Pancreas (tissue), 10 donors: ENCODE measurements at regions not wholly inside any gene's neighbourhood (a gene's known extent, or its start where the extent isn't known, plus 50 kb on each side); places are given as distances from the start of the nearest gene placed in this dataset.

Source experiments
- ATAC-seq, 4 donors: fragments of 200-7000 bp; cut with Tn5 transposase; one replicate each; pipeline versions ENCODE4 v1.8.0 to v1.9.1; 2020; ENCODE audit warnings: mild to moderate bottlenecking in 4 of 4, moderate library complexity in 4 of 4
- DNase-seq, 6 donors: peaks; one replicate each; pipeline ENCODE4 v3.0.0-alpha.2; 2020
- FAIRE-seq: peaks from 2 replicates; lab custom pipeline; 2012; peaks lifted over from hg19 to GRCh38; lab: Jason Lieb, UNC
- H3K27ac ChIP-seq, 4 donors: fragments of 200-600 bp; sonication (generic); 1 replicate in 3 of 4; 2 replicates in 1 of 4; pipeline versions ENCODE4 v1.5.0 to v1.8.0; 2020
- H3K27me3 ChIP-seq, 4 donors: fragments of 200-600 bp; one replicate each; pipeline ENCODE4 v1.8.0; 2021
- H3K36me3 ChIP-seq, 3 donors: fragments of 200-600 bp; sonication (generic) in 1 of 3; one replicate each; pipeline versions ENCODE4 v1.5.0 to v1.8.0; 2020 to 2021
- H3K4me1 ChIP-seq, 3 donors: fragments of 200-600 bp; one replicate each; pipeline ENCODE4 v1.8.0; 2021
- H3K4me3 ChIP-seq, 4 donors: fragments of 200-600 bp; sonication (generic) in 2 of 4; one replicate each; pipeline versions ENCODE4 v1.5.0 to v1.8.0; 2020 to 2021
- H3K9me3 ChIP-seq, 4 donors: fragments of 200-600 bp; one replicate each; pipeline ENCODE4 v1.8.0; 2021
- WGBS, 2 donors: extraction: QIAGEN DNeasy Blood & Tissue Kit; methylation state at CpG; one replicate each; pipeline ENCODE4 v1.1.7; 2013; 5-methylcytosine and 5-hydroxymethylcytosine counted together
- intact Hi-C, 3 donors: fragments of 100-400 bp; cut with DNase I; formaldehyde crosslinking; loops; one replicate each; pipeline versions ENCODE4 v1.11.1 to v1.14.2; 2022
- TF ChIP-seq, protein P1 (sequence below), 4 donors: fragments of 200-600 bp; sonication (generic) in 3 of 4; IDR thresholded peaks; one replicate each; pipeline versions ENCODE4 v1.5.0 to v1.8.0; 2021; ENCODE audit warnings: antibody characterized with exemption in 4 of 4
- donor health status: healthy with polysubstance abuse.
- donor health status: DM: no; HTN: no; CAD: no; lungs with moderate emphysema.
- donor health status: DM: no; HTN: no; CAD: no.
- donor health status: control.
- donor health status: control.
- donor health status: Bipolar disorder and iron deficiency.
- donor health status: DM: yes; HTN: yes; CAD: no.
- donor health status: DM: no; HTN: no; CAD: no.
- donor health status: DM: no; HTN: no; CAD: no.
- donor health status: DM: yes; HTN: yes; CAD: no.

- H3K27me3 ChIP-seq, result no peaks in the 10 kb centered on the region
- TF ChIP-seq, protein P1, sequence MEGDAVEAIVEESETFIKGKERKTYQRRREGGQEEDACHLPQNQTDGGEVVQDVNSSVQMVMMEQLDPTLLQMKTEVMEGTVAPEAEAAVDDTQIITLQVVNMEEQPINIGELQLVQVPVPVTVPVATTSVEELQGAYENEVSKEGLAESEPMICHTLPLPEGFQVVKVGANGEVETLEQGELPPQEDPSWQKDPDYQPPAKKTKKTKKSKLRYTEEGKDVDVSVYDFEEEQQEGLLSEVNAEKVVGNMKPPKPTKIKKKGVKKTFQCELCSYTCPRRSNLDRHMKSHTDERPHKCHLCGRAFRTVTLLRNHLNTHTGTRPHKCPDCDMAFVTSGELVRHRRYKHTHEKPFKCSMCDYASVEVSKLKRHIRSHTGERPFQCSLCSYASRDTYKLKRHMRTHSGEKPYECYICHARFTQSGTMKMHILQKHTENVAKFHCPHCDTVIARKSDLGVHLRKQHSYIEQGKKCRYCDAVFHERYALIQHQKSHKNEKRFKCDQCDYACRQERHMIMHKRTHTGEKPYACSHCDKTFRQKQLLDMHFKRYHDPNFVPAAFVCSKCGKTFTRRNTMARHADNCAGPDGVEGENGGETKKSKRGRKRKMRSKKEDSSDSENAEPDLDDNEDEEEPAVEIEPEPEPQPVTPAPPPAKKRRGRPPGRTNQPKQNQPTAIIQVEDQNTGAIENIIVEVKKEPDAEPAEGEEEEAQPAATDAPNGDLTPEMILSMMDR (IDR thresholded peaks at IDR 0.05), result no peak
- peaks cover 0 to 3% (median 0%) of the 10 kb centered on the region in 4 donors for H3K9me3 ChIP-seq
- 74% methylated on average over 3 of the region's 3 CpGs for WGBS, 2 donors
- no peak overlapping the region for H3K4me3 ChIP-seq
- FAIRE-seq (no peak), DNase-seq (no peak), ATAC-seq (no peak)
- H3K36me3 ChIP-seq, result no peaks in the 10 kb centered on the region
- H3K27ac ChIP-seq, result no peak overlapping the region
- no peaks in the 10 kb centered on the region for H3K4me1 ChIP-seq
- intact Hi-C loops, result no loop called here
Measured at GRCh38 chr4:134001057-134001456, 200.5 kb downstream of the PABPC4L start.

- no peak overlapping the region for H3K27ac ChIP-seq
- TF ChIP-seq, protein P1 (IDR thresholded peaks at IDR 0.05), result no peak
- no peak for ATAC-seq
- H3K9me3 ChIP-seq, result peaks cover 0 to 3% (median 0%) of the 10 kb centered on the region in 4 donors
- H3K4me1 ChIP-seq, result no peaks in the 10 kb centered on the region
- DNase-seq, result no peak
- intact Hi-C loops, result no loop called here
- FAIRE-seq, result no peak
- no peaks in the 10 kb centered on the region for H3K27me3 ChIP-seq
- H3K36me3 ChIP-seq, result no peaks in the 10 kb centered on the region
- WGBS, 2 donors, result 43 to 55% methylated on average over 1 of the region's 1 CpG
- H3K4me3 ChIP-seq, result no peak overlapping the region
Measured at GRCh38 chr4:133997436-133997835, 204.2 kb downstream of the PABPC4L start.

DNA sequence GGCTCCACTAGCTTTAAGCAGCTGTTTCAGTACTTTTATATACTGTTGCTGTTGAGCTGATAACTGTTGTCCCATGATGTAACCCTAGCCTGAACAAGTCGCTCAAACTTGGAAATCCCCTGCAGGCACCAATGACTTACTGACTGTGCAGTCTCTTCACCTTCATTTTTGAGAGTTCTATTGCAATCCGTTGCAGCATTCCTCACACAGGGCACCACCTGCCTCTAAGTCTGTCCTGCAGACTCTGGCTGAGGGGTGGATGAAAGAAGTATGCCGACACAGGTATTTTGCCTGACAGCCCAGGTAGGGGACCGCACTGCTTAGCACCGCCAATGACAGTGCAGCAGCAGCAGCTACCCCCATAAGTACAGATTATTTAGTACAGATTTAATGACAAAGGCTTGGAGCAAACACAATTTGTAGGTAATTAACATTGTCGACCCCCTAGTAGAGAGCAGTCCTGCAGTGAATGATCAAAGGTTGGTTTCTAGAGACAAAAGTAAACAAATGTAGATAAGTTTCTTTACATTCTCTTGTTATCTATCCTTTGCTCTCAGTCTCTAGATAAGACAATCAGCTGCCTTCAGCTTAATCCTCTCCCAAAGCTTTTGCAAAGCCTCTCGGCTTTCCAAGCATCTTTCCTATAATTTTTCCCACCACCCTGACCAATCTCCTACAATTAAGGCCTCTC is 205.0 kb downstream of the PABPC4L start:
- FAIRE-seq (no peak), ATAC-seq (no peak), DNase-seq (no peak)
- no peak overlapping the region for H3K27ac ChIP-seq
- no peaks in the 10 kb centered on the region for H3K4me1 ChIP-seq
- H3K27me3 ChIP-seq, result no peaks in the 10 kb centered on the region
- H3K9me3 ChIP-seq, result peaks cover 0 to 3% (median 0%) of the 10 kb centered on the region in 4 donors
- H3K4me3 ChIP-seq, result no peak overlapping the region
- H3K36me3 ChIP-seq, result no peaks in the 10 kb centered on the region
- 49 to 57% methylated on average over 7 of the region's 7 CpGs for WGBS, 2 donors
- TF ChIP-seq, protein P1 (IDR thresholded peaks at IDR 0.05), result no peak
- intact Hi-C loops, result no loop called here

DNA sequence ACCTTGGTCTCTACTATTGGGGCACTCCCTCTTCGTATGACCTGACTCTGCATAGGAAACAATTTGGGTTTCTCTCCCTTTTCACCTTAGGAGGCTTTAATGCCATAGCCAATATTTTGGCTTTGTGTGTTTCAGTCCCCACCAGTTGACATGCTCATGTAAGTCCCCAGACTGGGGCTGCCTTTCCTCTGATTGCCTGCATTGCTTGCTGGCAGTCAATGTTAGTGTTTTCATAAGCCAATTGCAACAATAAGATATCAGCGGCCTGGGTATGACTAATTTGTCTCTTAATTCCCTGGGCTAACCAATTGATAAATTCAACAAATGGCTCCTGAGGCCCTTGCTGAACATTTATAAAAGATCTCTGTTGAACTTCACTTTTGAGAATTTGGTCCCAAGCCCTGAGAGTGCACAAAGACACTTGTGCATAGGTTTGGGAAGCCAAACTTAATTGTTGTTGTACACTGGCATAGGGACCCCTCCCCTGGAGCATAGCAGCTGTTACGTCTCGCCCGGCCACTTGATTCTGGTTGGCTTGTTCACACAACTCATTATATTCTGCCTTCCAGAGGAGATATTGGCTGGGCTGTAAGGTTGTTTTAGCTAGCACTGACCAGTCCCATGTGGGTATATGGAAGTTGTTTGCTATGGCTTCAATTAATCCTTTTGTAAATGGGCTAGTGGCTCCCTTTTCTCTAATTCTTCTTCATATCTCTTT is 206.2 kb downstream of the PABPC4L start:
- no peak for FAIRE-seq
- no peak for ATAC-seq
- DNase-seq, result no peak
- no peaks in the 10 kb centered on the region for H3K4me1 ChIP-seq
- H3K27ac ChIP-seq, result no peak overlapping the region
- peaks cover 0 to 3% (median 0%) of the 10 kb centered on the region in 4 donors for H3K9me3 ChIP-seq
- TF ChIP-seq, protein P1 (IDR thresholded peaks at IDR 0.05), result no peak
- H3K4me3 ChIP-seq, result no peak overlapping the region
- H3K27me3 ChIP-seq, result no peaks in the 10 kb centered on the region
- H3K36me3 ChIP-seq, result no peaks in the 10 kb centered on the region
- intact Hi-C loops, result no loop called here
- WGBS, 2 donors, result 78 to 88% methylated on average over 5 of the region's 5 CpGs
